ENCODE measurements at regions not wholly inside any gene's neighbourhood (a gene's known extent, or its start where the extent isn't known, plus 50 kb on each side); places are given as distances from the start of the nearest gene placed in this dataset.

DNA sequence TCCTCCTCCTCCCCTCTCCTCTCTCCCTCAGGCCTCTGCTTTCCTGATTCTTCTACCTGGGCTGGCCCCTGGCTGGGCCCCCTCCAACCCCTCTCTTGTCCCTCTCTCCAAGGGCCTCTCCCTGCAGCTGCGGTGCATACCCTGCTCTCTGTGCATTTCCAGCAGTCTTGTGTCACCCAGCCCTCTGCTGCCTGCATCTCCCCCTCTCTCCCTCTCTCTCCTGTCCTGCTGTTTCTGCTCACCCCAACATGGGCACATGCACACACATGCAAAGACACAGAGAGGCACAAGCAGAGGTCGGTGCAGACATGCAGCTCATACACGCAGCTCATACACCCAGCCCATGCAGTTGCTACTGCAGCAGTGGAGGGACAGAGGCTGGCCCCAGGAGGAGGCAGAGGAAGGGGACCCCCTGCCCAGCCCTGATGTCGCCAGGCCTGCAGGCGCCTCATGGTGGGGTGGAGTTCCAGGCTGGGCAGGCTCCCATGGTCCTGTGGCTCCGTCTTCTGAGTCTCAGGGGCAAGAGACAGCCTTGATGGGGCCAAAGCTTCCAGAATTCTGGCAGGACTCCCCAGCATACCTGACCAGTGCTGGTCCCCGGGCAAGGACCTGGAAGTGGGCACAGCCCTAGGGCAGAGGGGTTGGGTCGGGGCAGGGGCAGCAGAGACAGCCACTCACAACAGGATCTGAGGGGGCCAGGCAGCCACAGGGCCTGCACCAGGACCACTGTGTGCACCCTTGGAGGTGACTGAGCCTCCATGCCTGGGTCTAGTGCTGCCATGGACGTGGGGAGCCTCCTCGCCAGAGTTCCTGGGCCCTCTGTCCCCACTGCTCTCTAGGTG lies 216.9 kb downstream of the C9orf50 start:
- TF ChIP-seq, protein P1, sequence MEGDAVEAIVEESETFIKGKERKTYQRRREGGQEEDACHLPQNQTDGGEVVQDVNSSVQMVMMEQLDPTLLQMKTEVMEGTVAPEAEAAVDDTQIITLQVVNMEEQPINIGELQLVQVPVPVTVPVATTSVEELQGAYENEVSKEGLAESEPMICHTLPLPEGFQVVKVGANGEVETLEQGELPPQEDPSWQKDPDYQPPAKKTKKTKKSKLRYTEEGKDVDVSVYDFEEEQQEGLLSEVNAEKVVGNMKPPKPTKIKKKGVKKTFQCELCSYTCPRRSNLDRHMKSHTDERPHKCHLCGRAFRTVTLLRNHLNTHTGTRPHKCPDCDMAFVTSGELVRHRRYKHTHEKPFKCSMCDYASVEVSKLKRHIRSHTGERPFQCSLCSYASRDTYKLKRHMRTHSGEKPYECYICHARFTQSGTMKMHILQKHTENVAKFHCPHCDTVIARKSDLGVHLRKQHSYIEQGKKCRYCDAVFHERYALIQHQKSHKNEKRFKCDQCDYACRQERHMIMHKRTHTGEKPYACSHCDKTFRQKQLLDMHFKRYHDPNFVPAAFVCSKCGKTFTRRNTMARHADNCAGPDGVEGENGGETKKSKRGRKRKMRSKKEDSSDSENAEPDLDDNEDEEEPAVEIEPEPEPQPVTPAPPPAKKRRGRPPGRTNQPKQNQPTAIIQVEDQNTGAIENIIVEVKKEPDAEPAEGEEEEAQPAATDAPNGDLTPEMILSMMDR (IDR thresholded peaks at IDR 0.05): no peak
- TF ChIP-seq EP300 (IDR thresholded peaks at IDR 0.05) (no peak), POLR2A (IDR thresholded peaks at IDR 0.05) (no peak), POLR2AphosphoS5 (IDR thresholded peaks at IDR 0.05) (no peak)
